Stimulated activated CD8-positive, alpha-beta memory T cell treated with anti-CD3 and anti-CD28 coated beads, Interleukin-2, amount 100 ng/mL, for 1 hour (primary cell): ENCODE measurements at regions not wholly inside any gene's neighbourhood (a gene's known extent, or its start where the extent isn't known, plus 50 kb on each side); places are given as distances from the start of the nearest gene placed in this dataset.

ENCODE experiments used
- DNase-seq, 2 donors: peaks; one replicate each; pipeline ENCODE4 v3.0.0-alpha.2; 2020; ENCODE audit warnings: low read depth in 2 of 2

- DNase-seq = no peak
Observed at GRCh38 chr4:177573507-177573906, 131.3 kb upstream of the AGA start.

GRCh38 chr4:177574446-177574845, 132.2 kb upstream of the AGA start:
- no peak for DNase-seq

GRCh38 chr4:177579649-177580048, 137.4 kb upstream of the AGA start:
- DNase-seq = no peak

- no peak for DNase-seq
Observed at GRCh38 chr4:177582992-177583391, 140.8 kb upstream of the AGA start.

GRCh38 chr4:177587989-177588388, 145.8 kb upstream of the AGA start:
- no peak for DNase-seq

GRCh38 chr4:177595386-177595785, 153.1 kb upstream of the AGA start:
- DNase-seq = no peak

GRCh38 chr4:177596035-177596434, 153.8 kb upstream of the AGA start:
- no peak for DNase-seq

- DNase-seq = no peak
Observed at GRCh38 chr4:177596991-177597390, 154.8 kb upstream of the AGA start.

- DNase-seq = no peak
Observed at GRCh38 chr4:177605252-177605651, 163.0 kb upstream of the AGA start.

- no peak for DNase-seq
Observed at GRCh38 chr4:177607111-177607573, 164.9 kb upstream of the AGA start.

- no peak for DNase-seq
Observed at GRCh38 chr4:177611974-177612664, 169.9 kb upstream of the AGA start.

GRCh38 chr4:177612684-177613083, 170.4 kb upstream of the AGA start:
- DNase-seq = no peak

GRCh38 chr4:177632481-177632880, 190.2 kb upstream of the AGA start:
- DNase-seq = no peak

- DNase-seq = no peak
Observed at GRCh38 chr4:177638871-177639270, 196.6 kb upstream of the AGA start.

- DNase-seq = no peak
Observed at GRCh38 chr4:177640864-177641263, 198.6 kb upstream of the AGA start.

- no peak for DNase-seq
Observed at GRCh38 chr4:177660223-177660622, 218.0 kb upstream of the AGA start.

GRCh38 chr4:177667687-177668086, 225.4 kb upstream of the AGA start:
- DNase-seq = no peak

- DNase-seq = no peak
Observed at GRCh38 chr4:177671387-177671786, 229.2 kb upstream of the AGA start.

GRCh38 chr4:177671845-177672244, 229.6 kb upstream of the AGA start:
- no peak for DNase-seq

GRCh38 chr4:177673985-177674489, 231.8 kb upstream of the AGA start:
- no peak for DNase-seq

GRCh38 chr4:177680308-177680707, 238.1 kb upstream of the AGA start:
- DNase-seq = no peak

GRCh38 chr4:177681902-177682301, 239.7 kb upstream of the AGA start:
- no peak for DNase-seq

- no peak for DNase-seq
Observed at GRCh38 chr4:177687117-177687516, 244.9 kb upstream of the AGA start.

GRCh38 chr4:177692907-177693306, 250.7 kb upstream of the AGA start:
- no peak for DNase-seq
